Smooth muscle cell (in vitro differentiated cells): ENCODE measurements at regions not wholly inside any gene's neighbourhood (a gene's known extent, or its start where the extent isn't known, plus 50 kb on each side); places are given as distances from the start of the nearest gene placed in this dataset.
A peak's percentile ranks its signal among the peaks of the same experiment; 100 is the strongest.

Experiments used
- DNase-seq: peaks from one replicate; lab custom pipeline; 2025; ENCODE audit not compliant: unreplicated experiment; lab: John Stamatoyannopoulos, UW
- H2AFZ ChIP-seq: fragments of 200-600 bp; sonication (generic); 2 replicates; pipeline ENCODE4 v1.6.0; 2016; ENCODE audit warnings: antibody characterized with exemption, low read depth, mild to moderate bottlenecking
- H3F3A ChIP-seq: fragments of 200-600 bp; sonication (generic); 2 replicates; pipeline ENCODE4 v1.6.0; 2017; ENCODE audit warnings: antibody characterized with exemption, low read depth
- H3K27ac ChIP-seq: fragments of 200-600 bp; sonication (generic); 2 replicates; pipeline ENCODE4 v1.5.1; 2016; ENCODE audit warnings: low read depth, mild to moderate bottlenecking
- H3K27me3 ChIP-seq: fragments of 200-600 bp; sonication (generic); 2 replicates; pipeline ENCODE4 v1.6.1; 2016; ENCODE audit warnings: low read depth, mild to moderate bottlenecking
- H3K36me3 ChIP-seq: fragments of 200-600 bp; sonication (generic); 2 replicates; pipeline ENCODE4 v1.5.1; 2016; ENCODE audit warnings: low read depth
- H3K4me1 ChIP-seq: fragments of 200-600 bp; sonication (generic); 2 replicates; pipeline ENCODE4 v1.5.1; 2016; ENCODE audit warnings: low read depth
- H3K4me2 ChIP-seq: fragments of 200-600 bp; sonication (generic); 2 replicates; pipeline ENCODE4 v1.6.0; 2016; ENCODE audit warnings: mild to moderate bottlenecking
- H3K4me3 ChIP-seq: fragments of 200-600 bp; sonication (generic); 2 replicates; pipeline ENCODE4 v1.5.1; 2016; ENCODE audit warnings: mild to moderate bottlenecking
- H3K79me2 ChIP-seq: fragments of 200-600 bp; sonication (generic); 2 replicates; pipeline ENCODE4 v1.6.0; 2016; ENCODE audit warnings: low read depth, mild to moderate bottlenecking
- H3K9ac ChIP-seq: fragments of 200-600 bp; sonication (generic); 2 replicates; pipeline ENCODE4 v1.6.0; 2016; ENCODE audit warnings: low read depth
- H3K9me3 ChIP-seq: fragments of 200-600 bp; sonication (generic); replicated peaks from 2 replicates; pipeline ENCODE4 v1.5.1; 2016; ENCODE audit warnings: low read depth
- H4K20me1 ChIP-seq: fragments of 200-600 bp; sonication (generic); 2 replicates; pipeline ENCODE4 v1.6.0; 2016; ENCODE audit warnings: low read depth
- CTCF ChIP-seq: fragments of 200-600 bp; sonication (generic); IDR thresholded peaks from 2 replicates; pipeline ENCODE4 v1.5.1; 2017; ENCODE audit warnings: borderline replicate concordance, mild to moderate bottlenecking, antibody characterized with exemption; ENCODE audit not compliant: insufficient read depth, poor library complexity, severe bottlenecking
- WGBS: methylation state at CpG from one replicate; pipeline ENCODE4 v1.1.7; 2016; ENCODE audit warnings: low lambda C conversion rate; 5-methylcytosine and 5-hydroxymethylcytosine counted together

- DNase-seq: no peak
These were observed 647.0 kb downstream of the EFNA5 start for GRCh38 chr5:107023732-107024131.

GRCh38 chr5:107021575-107021974, 649.2 kb downstream of the EFNA5 start:
- Histone ChIP-seq H3F3A (no peaks in the 10 kb centered on the region), H3K9ac (no peak overlapping the region), H3K9me3 (no peaks in the 10 kb centered on the region), H3K27me3 (no peaks in the 10 kb centered on the region), H4K20me1 (no peaks in the 10 kb centered on the region), H2AFZ (no peak overlapping the region), H3K36me3 (no peaks in the 10 kb centered on the region), H3K79me2 (no peaks in the 10 kb centered on the region), H3K4me2 (no peak overlapping the region), H3K4me1 (no peaks in the 10 kb centered on the region), H3K27ac (no peak overlapping the region), H3K4me3 (no peak overlapping the region)
- WGBS: 80% methylated on average over 2 of the region's 2 CpGs
- no peak for DNase-seq
- TF ChIP-seq CTCF: no peak

More at GRCh38 chr5:107023732-107024131, 647.0 kb downstream of the EFNA5 start:
- Histone ChIP-seq H3K4me1 (no peaks in the 10 kb centered on the region), H2AFZ (peak overlapping the region; percentile 2), H3K79me2 (no peaks in the 10 kb centered on the region), H3K9me3 (no peaks in the 10 kb centered on the region), H4K20me1 (no peaks in the 10 kb centered on the region), H3K9ac (no peak overlapping the region), H3K4me3 (no peak overlapping the region), H3K27ac (no peak overlapping the region), H3K4me2 (no peak overlapping the region), H3K27me3 (no peaks in the 10 kb centered on the region), H3F3A (no peaks in the 10 kb centered on the region), H3K36me3 (no peaks in the 10 kb centered on the region)
- TF ChIP-seq CTCF: no peak

GRCh38 chr5:107020626-107021025, 650.1 kb downstream of the EFNA5 start:
- TF ChIP-seq CTCF: no peak
- H3F3A ChIP-seq: no peaks in the 10 kb centered on the region
- no peak overlapping the region for H3K9ac ChIP-seq
- H4K20me1 ChIP-seq: no peaks in the 10 kb centered on the region
- DNase-seq: no peak
- no peaks in the 10 kb centered on the region for H3K79me2 ChIP-seq
- 85% methylated on average over 2 of the region's 2 CpGs for WGBS
- no peak overlapping the region for H3K27ac ChIP-seq
- H3K27me3 ChIP-seq: no peaks in the 10 kb centered on the region
- no peak overlapping the region for H3K4me2 ChIP-seq
- no peak overlapping the region for H2AFZ ChIP-seq
- H3K4me1 ChIP-seq: no peaks in the 10 kb centered on the region
- H3K9me3 ChIP-seq: no peaks in the 10 kb centered on the region
- no peak overlapping the region for H3K4me3 ChIP-seq
- no peaks in the 10 kb centered on the region for H3K36me3 ChIP-seq

GRCh38 chr5:107017616-107018015, 653.1 kb downstream of the EFNA5 start:
- no peak overlapping the region for H3K27ac ChIP-seq
- TF ChIP-seq CTCF: no peak
- H3K79me2 ChIP-seq: no peaks in the 10 kb centered on the region
- no peak for DNase-seq
- no peaks in the 10 kb centered on the region for H3K27me3 ChIP-seq
- H3K4me2 ChIP-seq: no peak overlapping the region
- no peaks in the 10 kb centered on the region for H3K4me1 ChIP-seq
- H3K36me3 ChIP-seq: no peaks in the 10 kb centered on the region
- WGBS: 88% methylated on average over 1 of the region's 1 CpG
- no peaks in the 10 kb centered on the region for H3F3A ChIP-seq
- no peaks in the 10 kb centered on the region for H3K9me3 ChIP-seq
- H3K9ac ChIP-seq: no peak overlapping the region
- H3K4me3 ChIP-seq: no peak overlapping the region
- no peaks in the 10 kb centered on the region for H4K20me1 ChIP-seq
- no peak overlapping the region for H2AFZ ChIP-seq
